Left lung (tissue), 4 donors: ENCODE measurements at regions not wholly inside any gene's neighbourhood (a gene's known extent, or its start where the extent isn't known, plus 50 kb on each side); places are given as distances from the start of the nearest gene placed in this dataset.

ENCODE experiments used
- ATAC-seq: fragments of 200-7000 bp; cut with Tn5 transposase; one replicate; pipeline ENCODE4 v1.9.1; 2020; ENCODE audit warnings: moderate library complexity
- DNase-seq, 4 donors: peaks; one replicate each; pipeline ENCODE4 v3.0.0-alpha.2; 2013 to 2020
- H3K27ac ChIP-seq, 2 donors: fragments of 200-600 bp; sonication (generic) in 1 of 2; one replicate each; pipeline versions ENCODE4 v1.5.0 to v1.8.0; 2020 to 2021
- H3K27me3 ChIP-seq, 2 donors: fragments of 200-600 bp; sonication (generic) in 1 of 2; one replicate each; pipeline versions ENCODE4 v1.5.0 to v1.8.0; 2020 to 2021
- H3K36me3 ChIP-seq, 2 donors: fragments of 200-600 bp; sonication (generic) in 1 of 2; one replicate each; pipeline versions ENCODE4 v1.5.0 to v1.8.0; 2020 to 2021
- H3K4me1 ChIP-seq, 2 donors: fragments of 200-600 bp; one replicate each; pipeline ENCODE4 v1.8.0; 2021
- H3K4me3 ChIP-seq, 2 donors: fragments of 200-600 bp; sonication (generic) in 1 of 2; one replicate each; pipeline versions ENCODE4 v1.5.0 to v1.8.0; 2020 to 2021; ENCODE audit warnings: mild to moderate bottlenecking in 1 of 2
- H3K9me3 ChIP-seq, 2 donors: fragments of 200-600 bp; sonication (generic) in 1 of 2; one replicate each; pipeline versions ENCODE4 v1.5.0 to v1.8.0; 2020 to 2021
- intact Hi-C, 2 donors: fragments of 100-400 bp; cut with DNase I; formaldehyde crosslinking; loops; one replicate each; pipeline versions ENCODE4 v1.11.2 to v1.14.2; 2022
- TF ChIP-seq, protein P1 (sequence below), 2 donors: fragments of 200-600 bp; sonication (generic) in 1 of 2; IDR thresholded peaks; one replicate each; pipeline versions ENCODE4 v1.5.0 to v1.8.0; 2021; ENCODE audit warnings: antibody characterized with exemption in 2 of 2
- donor health status: DM: no; HTN: yes; CAD: no.
- donor health status: DM: no; HTN: no; CAD: no.

DNA sequence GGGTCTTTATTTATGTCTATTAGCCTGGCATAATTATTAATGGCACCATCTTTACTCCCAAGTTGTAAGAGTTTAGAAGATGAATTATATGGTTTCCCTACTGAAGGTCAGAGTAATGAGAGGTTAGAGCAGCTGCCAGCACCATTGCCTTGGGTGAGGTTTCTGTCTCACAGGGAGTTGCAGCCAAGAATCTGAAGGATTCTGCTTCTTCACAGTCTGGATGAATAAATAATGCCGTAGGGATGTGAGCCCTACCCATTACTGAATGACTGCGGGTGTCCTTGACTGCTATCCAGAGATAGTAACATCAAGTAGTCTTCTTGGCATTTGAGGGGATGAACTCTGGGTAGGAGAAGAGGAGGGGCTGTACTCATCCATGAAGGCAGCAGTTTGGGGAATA lies 52.8 kb upstream of the SMIM36 start:
- TF ChIP-seq, protein P1, sequence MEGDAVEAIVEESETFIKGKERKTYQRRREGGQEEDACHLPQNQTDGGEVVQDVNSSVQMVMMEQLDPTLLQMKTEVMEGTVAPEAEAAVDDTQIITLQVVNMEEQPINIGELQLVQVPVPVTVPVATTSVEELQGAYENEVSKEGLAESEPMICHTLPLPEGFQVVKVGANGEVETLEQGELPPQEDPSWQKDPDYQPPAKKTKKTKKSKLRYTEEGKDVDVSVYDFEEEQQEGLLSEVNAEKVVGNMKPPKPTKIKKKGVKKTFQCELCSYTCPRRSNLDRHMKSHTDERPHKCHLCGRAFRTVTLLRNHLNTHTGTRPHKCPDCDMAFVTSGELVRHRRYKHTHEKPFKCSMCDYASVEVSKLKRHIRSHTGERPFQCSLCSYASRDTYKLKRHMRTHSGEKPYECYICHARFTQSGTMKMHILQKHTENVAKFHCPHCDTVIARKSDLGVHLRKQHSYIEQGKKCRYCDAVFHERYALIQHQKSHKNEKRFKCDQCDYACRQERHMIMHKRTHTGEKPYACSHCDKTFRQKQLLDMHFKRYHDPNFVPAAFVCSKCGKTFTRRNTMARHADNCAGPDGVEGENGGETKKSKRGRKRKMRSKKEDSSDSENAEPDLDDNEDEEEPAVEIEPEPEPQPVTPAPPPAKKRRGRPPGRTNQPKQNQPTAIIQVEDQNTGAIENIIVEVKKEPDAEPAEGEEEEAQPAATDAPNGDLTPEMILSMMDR (IDR thresholded peaks at IDR 0.05) = no peak

DNA sequence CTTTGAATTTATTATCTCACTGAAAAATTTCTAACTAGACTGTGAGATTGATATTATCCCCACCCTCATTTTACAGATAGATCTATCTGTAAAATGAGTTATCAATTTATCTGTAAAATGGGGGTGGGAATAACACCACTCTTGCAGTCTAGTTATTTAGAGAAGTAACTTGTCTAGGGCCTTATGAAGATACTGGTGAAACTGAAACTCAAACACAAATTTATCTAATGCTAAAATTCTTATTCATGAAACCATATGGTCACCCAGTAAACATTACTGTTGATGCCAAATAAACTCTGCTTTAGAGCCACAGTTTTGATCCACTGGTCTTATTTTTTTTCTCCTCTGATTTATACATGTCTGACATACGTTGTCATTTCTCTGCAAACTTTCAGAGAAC lies 52.1 kb upstream of the SMIM36 start:
- no peaks in the 10 kb centered on the region for H3K4me1 ChIP-seq
- TF ChIP-seq, protein P1 (IDR thresholded peaks at IDR 0.05) = no peak
- intact Hi-C loops = no loop called here
- no peaks in the 10 kb centered on the region for H3K27me3 ChIP-seq
- ATAC-seq (no peak), DNase-seq (no peak)
- H3K36me3 ChIP-seq = no peaks in the 10 kb centered on the region
- no peak overlapping the region for H3K4me3 ChIP-seq
- no peaks in the 10 kb centered on the region for H3K9me3 ChIP-seq
- no peak overlapping the region for H3K27ac ChIP-seq

More for the DNA sequence above, 52.8 kb upstream of the SMIM36 start:
- Histone ChIP-seq H3K9me3 (no peaks in the 10 kb centered on the region), H3K27ac (no peak overlapping the region), H3K27me3 (no peaks in the 10 kb centered on the region), H3K4me3 (no peak overlapping the region), H3K36me3 (no peaks in the 10 kb centered on the region), H3K4me1 (no peaks in the 10 kb centered on the region)
- intact Hi-C loops = no loop called here
- no peak for ATAC-seq
- no peak for DNase-seq

DNA sequence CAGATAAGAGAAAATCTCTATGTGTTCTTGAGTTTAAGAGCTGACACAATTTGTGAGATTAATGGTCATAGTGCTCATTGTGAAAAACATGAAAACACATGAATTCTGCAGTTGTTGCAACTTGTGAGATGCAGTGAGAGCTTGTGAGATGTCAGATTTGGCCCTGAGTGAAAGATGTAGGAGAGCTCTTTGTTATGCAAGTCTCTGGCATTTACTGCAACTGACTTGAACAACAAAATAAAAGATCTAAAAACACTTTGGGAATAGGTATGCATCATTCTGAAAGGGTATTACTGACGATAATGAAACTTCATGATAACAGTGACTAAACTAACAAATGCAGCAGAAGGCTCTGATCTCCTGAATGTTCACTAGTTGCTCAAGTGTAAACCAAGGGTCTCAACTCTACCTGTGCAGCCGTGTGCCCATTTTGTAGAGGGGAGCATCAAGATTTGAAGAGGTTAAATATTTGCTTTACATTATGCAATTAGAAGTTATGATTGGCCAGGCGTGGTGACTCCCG lies 50.8 kb upstream of the SMIM36 start:
- intact Hi-C loops = no loop called here

DNA sequence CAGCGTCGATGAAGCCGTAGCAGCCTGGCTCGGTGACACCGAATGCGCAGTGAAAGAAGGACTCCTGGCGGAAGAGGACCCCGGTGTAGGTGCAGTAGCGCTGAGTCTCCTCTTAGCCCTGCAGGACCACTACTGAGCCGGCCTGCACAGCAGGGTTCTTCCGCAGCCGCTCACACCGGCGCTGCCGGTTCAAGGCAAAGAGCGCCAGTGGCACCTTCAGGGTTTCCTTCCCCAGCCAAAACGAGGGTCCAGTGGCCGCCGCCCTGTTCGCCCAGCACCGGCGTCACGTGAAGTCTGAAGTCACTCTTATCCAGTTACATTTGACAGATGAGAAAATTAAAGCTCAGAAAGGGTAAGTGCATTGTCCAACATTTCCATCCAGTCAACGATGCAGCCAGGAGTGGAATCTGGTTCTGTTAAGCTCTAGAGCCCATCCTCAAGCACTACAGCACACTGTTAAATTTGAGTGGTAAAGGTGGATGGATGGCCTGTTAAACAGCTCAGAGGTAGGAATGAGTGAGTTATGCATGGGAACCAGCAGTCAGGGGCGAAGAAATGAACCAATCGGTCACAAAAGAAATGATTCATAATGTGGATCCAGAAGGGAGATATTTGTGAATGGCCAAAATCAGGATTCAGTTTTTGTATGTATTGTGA lies 50.2 kb upstream of the SMIM36 start:
- H3K4me3 ChIP-seq = no peak overlapping the region
- H3K27ac ChIP-seq = no peak overlapping the region
- no peaks in the 10 kb centered on the region for H3K9me3 ChIP-seq
- TF ChIP-seq, protein P1 (IDR thresholded peaks at IDR 0.05) = no peak
- H3K27me3 ChIP-seq = no peaks in the 10 kb centered on the region
- no peak for ATAC-seq
- no peaks in the 10 kb centered on the region for H3K36me3 ChIP-seq
- intact Hi-C loops = no loop called here
- DNase-seq = no peak
- H3K4me1 ChIP-seq = no peaks in the 10 kb centered on the region

More for the DNA sequence above, 50.8 kb upstream of the SMIM36 start:
- no peak overlapping the region for H3K4me3 ChIP-seq
- H3K4me1 ChIP-seq = no peaks in the 10 kb centered on the region
- H3K9me3 ChIP-seq = no peaks in the 10 kb centered on the region
- H3K36me3 ChIP-seq = no peaks in the 10 kb centered on the region
- no peak overlapping the region for H3K27ac ChIP-seq
- TF ChIP-seq, protein P1 (IDR thresholded peaks at IDR 0.05) = no peak
- DNase-seq = no peak
- no peak for ATAC-seq
- H3K27me3 ChIP-seq = no peaks in the 10 kb centered on the region
